GM23338 (cell line): ENCODE measurements at regions not wholly inside any gene's neighbourhood (a gene's known extent, or its start where the extent isn't known, plus 50 kb on each side); places are given as distances from the start of the nearest gene placed in this dataset.

ENCODE experiments used
- ATAC-seq: fragments of 200-7000 bp; cut with Tn5 transposase; 3 replicates; pipeline ENCODE4 v1.9.1; 2020
- DNase-seq: peaks from one replicate; pipeline ENCODE4 v3.0.0-alpha.2; 2015; ENCODE audit warnings: low spot score
- H2AFZ ChIP-seq: fragments of 200-600 bp; sonication (generic); 2 replicates; pipeline ENCODE4 v1.8.0; 2016; ENCODE audit warnings: antibody characterized with exemption, mild to moderate bottlenecking, moderate library complexity
- H3F3A ChIP-seq: fragments of 200-600 bp; sonication (generic); replicated peaks from 2 replicates; pipeline ENCODE4 v1.8.0; 2017; ENCODE audit warnings: antibody characterized with exemption, mixed run types, low read depth
- H3K27ac ChIP-seq: fragments of 200-600 bp; sonication (generic); 2 replicates; pipeline ENCODE4 v1.6.1; 2016; ENCODE audit warnings: low read depth
- H3K27me3 ChIP-seq: fragments of 200-600 bp; sonication (generic); 2 replicates; pipeline ENCODE4 v1.8.0; 2016; ENCODE audit warnings: mild to moderate bottlenecking, mixed run types, moderate library complexity; ENCODE audit not compliant: insufficient read depth
- H3K36me3 ChIP-seq: fragments of 200-600 bp; sonication (generic); 2 replicates; pipeline ENCODE4 v1.8.0; 2016; ENCODE audit warnings: mild to moderate bottlenecking; ENCODE audit not compliant: insufficient read depth
- H3K4me1 ChIP-seq: fragments of 200-600 bp; sonication (generic); 2 replicates; pipeline ENCODE4 v1.8.0; 2016; ENCODE audit warnings: mild to moderate bottlenecking, moderate library complexity; ENCODE audit not compliant: insufficient read depth
- H3K4me2 ChIP-seq: fragments of 200-600 bp; sonication (generic); 2 replicates; pipeline ENCODE4 v1.7.1; 2017; ENCODE audit warnings: mixed run types
- H3K4me3 ChIP-seq: fragments of 200-600 bp; sonication (generic); 2 replicates; pipeline ENCODE4 v1.6.1; 2016; ENCODE audit warnings: mixed run types
- H3K79me2 ChIP-seq: fragments of 200-600 bp; sonication (generic); replicated peaks from 2 replicates; pipeline ENCODE4 v1.8.0; 2017; ENCODE audit warnings: mild to moderate bottlenecking; ENCODE audit not compliant: insufficient read depth
- H3K9me2 ChIP-seq: fragments of 200-600 bp; sonication (generic); 2 replicates; pipeline ENCODE4 v1.8.0; 2017; ENCODE audit not compliant: insufficient read depth
- H4K20me1 ChIP-seq: fragments of 200-600 bp; sonication (generic); replicated peaks from 2 replicates; pipeline ENCODE4 v1.8.0; 2017; ENCODE audit warnings: mild to moderate bottlenecking; ENCODE audit not compliant: insufficient read depth
- H3K27ac Mint-ChIP-seq: 2 replicates; pipeline ENCODE4 v1.8.0; 2020; ENCODE audit warnings: inconsistent platforms, mild to moderate bottlenecking, moderate library complexity, mixed read lengths
- H3K27me3 Mint-ChIP-seq: 3 replicates; pipeline ENCODE4 v1.8.0; 2022; ENCODE audit warnings: low read depth, mild to moderate bottlenecking, moderate library complexity, mixed read lengths, inconsistent platforms; ENCODE audit not compliant: insufficient read depth, poor library complexity
- H3K36me3 Mint-ChIP-seq: 3 replicates; pipeline ENCODE4 v1.8.0; 2021; ENCODE audit warnings: low read depth, mild to moderate bottlenecking, inconsistent platforms, moderate library complexity, mixed read lengths
- H3K4me1 Mint-ChIP-seq: 3 replicates; pipeline ENCODE4 v1.8.0; 2020; ENCODE audit warnings: mild to moderate bottlenecking, inconsistent platforms, mixed read lengths
- H3K4me3 Mint-ChIP-seq: 3 replicates; pipeline ENCODE4 v1.8.0; 2021; ENCODE audit warnings: moderate library complexity, mild to moderate bottlenecking, inconsistent platforms, mixed read lengths
- H3K9me3 Mint-ChIP-seq: 3 replicates; pipeline ENCODE4 v1.8.0; 2020; ENCODE audit warnings: moderate library complexity, mild to moderate bottlenecking, inconsistent platforms, mixed read lengths
- CREB1 ChIP-seq: fragments of 250-450 bp; sonication (Bioruptor Pico); IDR thresholded peaks from 2 replicates; pipeline ENCODE4 v1.5.0; 2020; ENCODE audit warnings: low read depth, mild to moderate bottlenecking, moderate library complexity
- CTCF ChIP-seq, 2 experiments: fragments of 200-600 bp in 1 of 2; sonication (generic) in 1 of 2; conservative IDR thresholded peaks; 2 replicates each; pipeline versions ENCODE4 v1.5.1 to v1.6.1; 2016 to 2017; ENCODE audit warnings: antibody characterized with exemption in 2 of 2, low read depth in 2 of 2, mild to moderate bottlenecking in 2 of 2, moderate library complexity in 1 of 2
- EZH2 ChIP-seq: fragments of 200-600 bp; sonication (generic); IDR thresholded peaks from one replicate; pipeline ENCODE4 v1.8.0; 2017; ENCODE audit warnings: antibody characterized with exemption, mild to moderate bottlenecking, low read depth; ENCODE audit not compliant: unreplicated experiment
- EZH2phosphoT487 ChIP-seq: fragments of 200-600 bp; sonication (generic); IDR thresholded peaks from one replicate; pipeline ENCODE4 v1.8.1; 2018; ENCODE audit warnings: antibody characterized with exemption; ENCODE audit not compliant: unreplicated experiment
- JUNB ChIP-seq: IDR thresholded peaks from one replicate; pipeline ENCODE4 v1.6.1; 2016; ENCODE audit warnings: antibody characterized with exemption; ENCODE audit not compliant: unreplicated experiment
- NANOG ChIP-seq: IDR thresholded peaks from 2 replicates; pipeline ENCODE4 v1.6.1; 2016; ENCODE audit warnings: antibody characterized with exemption, borderline replicate concordance
- POLR2AphosphoS5 ChIP-seq: IDR thresholded peaks from 2 replicates; pipeline ENCODE4 v1.6.1; 2016; ENCODE audit warnings: antibody characterized with exemption, low read depth
- REST ChIP-seq: IDR thresholded peaks from one replicate; pipeline ENCODE4 v1.6.1; 2018; ENCODE audit warnings: antibody characterized with exemption; ENCODE audit not compliant: unreplicated experiment
- STAT1 ChIP-seq: IDR thresholded peaks from one replicate; pipeline ENCODE4 v1.6.1; 2016; ENCODE audit warnings: antibody characterized with exemption; ENCODE audit not compliant: unreplicated experiment
- ZNF114 ChIP-seq: fragments of 250-450 bp; sonication (Bioruptor Pico); IDR thresholded peaks from 2 replicates; pipeline ENCODE4 v1.5.0; 2020; ENCODE audit warnings: mild to moderate bottlenecking, moderate library complexity
- ZNF331 ChIP-seq: fragments of 250-450 bp; sonication (Bioruptor Pico); IDR thresholded peaks from 2 replicates; pipeline ENCODE4 v1.5.0; 2020; ENCODE audit warnings: low read depth, mild to moderate bottlenecking, moderate library complexity
- ZNF462 ChIP-seq: fragments of 250-450 bp; sonication (Bioruptor Pico); IDR thresholded peaks from 2 replicates; pipeline ENCODE4 v1.5.0; 2020; ENCODE audit warnings: mild to moderate bottlenecking, moderate library complexity
- TF ChIP-seq, protein P1 (sequence below): IDR thresholded peaks from 2 replicates; pipeline ENCODE4 v1.6.1; 2016; ENCODE audit warnings: antibody characterized with exemption

DNA sequence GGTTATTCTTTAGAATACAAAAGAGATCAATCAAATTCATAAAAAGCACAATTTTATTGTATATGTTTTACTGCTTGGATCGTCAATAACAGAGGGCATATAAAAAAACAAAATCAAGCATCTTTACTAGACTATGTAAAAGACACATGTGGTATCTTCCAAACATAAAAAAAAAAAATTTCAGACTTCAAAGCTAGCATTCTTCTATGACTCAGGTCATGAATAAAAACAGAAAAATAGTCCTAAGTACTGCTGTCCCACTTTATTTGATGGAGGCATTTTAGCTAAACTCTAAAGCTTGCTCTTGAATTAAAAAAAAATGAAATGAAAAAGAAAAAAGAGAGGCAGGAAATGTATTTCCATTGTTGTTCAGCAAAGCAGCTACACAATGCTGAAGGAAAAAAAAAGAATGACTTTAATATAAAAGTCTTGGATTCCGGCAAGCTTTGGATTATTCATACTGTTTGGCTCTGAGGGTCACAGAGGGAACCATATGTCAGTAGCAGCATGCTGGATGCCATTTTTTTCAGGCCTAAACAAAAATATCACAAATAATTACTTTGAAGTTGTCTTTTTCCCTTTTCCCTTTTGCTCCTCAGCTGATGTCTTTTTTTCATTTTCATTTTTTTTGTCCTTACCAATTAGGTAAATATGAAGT is 249.1 kb upstream of the DIAPH2 start:
- ATAC-seq (no peak), DNase-seq (no peak)
- Histone ChIP-seq H4K20me1 (no peaks in the 10 kb centered on the region), H3K9me2 (no peaks in the 10 kb centered on the region), H3K27me3 (no peaks in the 10 kb centered on the region), H2AFZ (no peak overlapping the region), H3F3A (no peaks in the 10 kb centered on the region), H3K27ac (no peak overlapping the region), H3K36me3 (no peaks in the 10 kb centered on the region), H3K79me2 (no peaks in the 10 kb centered on the region), H3K4me1 (no peaks in the 10 kb centered on the region), H3K4me3 (no peak overlapping the region), H3K4me2 (no peak overlapping the region)
- no peaks in the 10 kb centered on the region for H3K9me3 Mint-ChIP-seq
- H3K36me3 Mint-ChIP-seq: no peaks in the 10 kb centered on the region
- H3K27ac Mint-ChIP-seq: no peak overlapping the region
- no peak overlapping the region for H3K4me3 Mint-ChIP-seq
- no peak for TF ChIP-seq POLR2AphosphoS5
- no peak for TF ChIP-seq ZNF462 (CRISPR knock-in tag)
- TF ChIP-seq, protein P1, sequence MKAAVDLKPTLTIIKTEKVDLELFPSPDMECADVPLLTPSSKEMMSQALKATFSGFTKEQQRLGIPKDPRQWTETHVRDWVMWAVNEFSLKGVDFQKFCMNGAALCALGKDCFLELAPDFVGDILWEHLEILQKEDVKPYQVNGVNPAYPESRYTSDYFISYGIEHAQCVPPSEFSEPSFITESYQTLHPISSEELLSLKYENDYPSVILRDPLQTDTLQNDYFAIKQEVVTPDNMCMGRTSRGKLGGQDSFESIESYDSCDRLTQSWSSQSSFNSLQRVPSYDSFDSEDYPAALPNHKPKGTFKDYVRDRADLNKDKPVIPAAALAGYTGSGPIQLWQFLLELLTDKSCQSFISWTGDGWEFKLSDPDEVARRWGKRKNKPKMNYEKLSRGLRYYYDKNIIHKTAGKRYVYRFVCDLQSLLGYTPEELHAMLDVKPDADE: no peak
- no peak for TF ChIP-seq CREB1 (CRISPR knock-in tag)
- TF ChIP-seq ZNF114: no peak
- TF ChIP-seq REST: no peak
- no peak for TF ChIP-seq STAT1
- TF ChIP-seq NANOG: no peak
- TF ChIP-seq EZH2phosphoT487: no peak
- TF ChIP-seq ZNF331 (CRISPR knock-in tag): no peak
- no peak for TF ChIP-seq CTCF (conservative IDR thresholded peaks at IDR 0.05; ENCODE audit: low read depth in 2 of 2)
- no peak for TF ChIP-seq JUNB
- no peak for TF ChIP-seq EZH2
- no peaks in the 10 kb centered on the region for H3K4me1 Mint-ChIP-seq
- H3K27me3 Mint-ChIP-seq: peaks cover 2% of the 10 kb centered on the region
